Right atrium auricular region (tissue), 2 donors: ENCODE measurements at regions not wholly inside any gene's neighbourhood (a gene's known extent, or its start where the extent isn't known, plus 50 kb on each side); places are given as distances from the start of the nearest gene placed in this dataset.

Experiments used
- DNase-seq: peaks from one replicate; pipeline ENCODE4 v3.0.0-alpha.2; 2019; ENCODE audit warnings: low spot score
- H3K27ac ChIP-seq, 2 donors: fragments of 200-600 bp; sonication (generic); 1 replicate in 1 of 2; 2 replicates in 1 of 2; pipeline ENCODE4 v1.5.1; 2016 to 2019
- H3K27me3 ChIP-seq, 2 donors: fragments of 200-600 bp; sonication (generic); one replicate each; pipeline versions ENCODE4 v1.5.1 to v1.6.0; 2017 to 2019
- H3K36me3 ChIP-seq: fragments of 200-600 bp; sonication (generic); one replicate; pipeline ENCODE4 v1.5.1; 2016
- H3K4me1 ChIP-seq, 2 donors: fragments of 200-600 bp; sonication (generic); one replicate each; pipeline versions ENCODE4 v1.5.1 to v1.6.0; 2017 to 2019
- H3K4me3 ChIP-seq, 2 donors: fragments of 200-600 bp; sonication (generic); 1 replicate in 1 of 2; 2 replicates in 1 of 2; pipeline ENCODE4 v1.5.1; 2017 to 2019; ENCODE audit warnings: mild to moderate bottlenecking in 1 of 2, moderate library complexity in 1 of 2
- H3K9me3 ChIP-seq, 2 donors: fragments of 200-600 bp; sonication (generic); one replicate each; pipeline ENCODE4 v1.5.1; 2019
- TF ChIP-seq, protein P1 (sequence below), 2 donors: fragments of 200-600 bp; sonication (generic); IDR thresholded peaks; one replicate each; pipeline ENCODE4 v1.5.1; 2019; ENCODE audit warnings: antibody characterized with exemption in 2 of 2

DNA sequence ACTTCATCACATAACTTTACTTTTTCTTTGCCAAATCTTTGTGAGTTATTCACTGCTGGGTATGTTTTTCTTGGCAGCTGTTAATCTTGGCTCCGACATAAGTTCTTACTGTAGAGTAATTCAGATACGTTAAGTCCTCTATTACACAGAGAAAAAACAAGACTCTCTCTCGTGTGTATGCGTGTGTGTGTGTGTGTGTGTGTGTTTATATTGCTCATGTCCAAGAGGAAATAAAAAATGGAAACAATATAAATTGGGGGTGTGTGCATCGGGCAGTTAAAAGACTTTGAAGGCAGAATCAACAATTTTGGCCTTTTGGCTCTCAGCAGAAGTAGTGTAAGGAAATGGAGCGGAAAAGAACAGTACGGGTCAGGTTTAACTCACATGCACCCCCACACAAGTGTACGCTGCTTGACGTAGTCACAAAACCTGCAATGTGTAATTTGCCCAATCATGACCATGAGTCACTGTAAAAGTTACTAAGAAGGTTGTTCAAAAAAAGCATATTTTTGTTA, 67.2 kb upstream of the IFNE start:
- Histone ChIP-seq H3K27me3 (no peaks in the 10 kb centered on the region), H3K4me3 (no peak overlapping the region), H3K4me1 (no peaks in the 10 kb centered on the region), H3K9me3 (no peaks in the 10 kb centered on the region), H3K27ac (no peak overlapping the region), H3K36me3 (no peaks in the 10 kb centered on the region)
- DNase-seq: no peak
- TF ChIP-seq, protein P1, sequence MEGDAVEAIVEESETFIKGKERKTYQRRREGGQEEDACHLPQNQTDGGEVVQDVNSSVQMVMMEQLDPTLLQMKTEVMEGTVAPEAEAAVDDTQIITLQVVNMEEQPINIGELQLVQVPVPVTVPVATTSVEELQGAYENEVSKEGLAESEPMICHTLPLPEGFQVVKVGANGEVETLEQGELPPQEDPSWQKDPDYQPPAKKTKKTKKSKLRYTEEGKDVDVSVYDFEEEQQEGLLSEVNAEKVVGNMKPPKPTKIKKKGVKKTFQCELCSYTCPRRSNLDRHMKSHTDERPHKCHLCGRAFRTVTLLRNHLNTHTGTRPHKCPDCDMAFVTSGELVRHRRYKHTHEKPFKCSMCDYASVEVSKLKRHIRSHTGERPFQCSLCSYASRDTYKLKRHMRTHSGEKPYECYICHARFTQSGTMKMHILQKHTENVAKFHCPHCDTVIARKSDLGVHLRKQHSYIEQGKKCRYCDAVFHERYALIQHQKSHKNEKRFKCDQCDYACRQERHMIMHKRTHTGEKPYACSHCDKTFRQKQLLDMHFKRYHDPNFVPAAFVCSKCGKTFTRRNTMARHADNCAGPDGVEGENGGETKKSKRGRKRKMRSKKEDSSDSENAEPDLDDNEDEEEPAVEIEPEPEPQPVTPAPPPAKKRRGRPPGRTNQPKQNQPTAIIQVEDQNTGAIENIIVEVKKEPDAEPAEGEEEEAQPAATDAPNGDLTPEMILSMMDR (IDR thresholded peaks at IDR 0.05): no peak

DNA sequence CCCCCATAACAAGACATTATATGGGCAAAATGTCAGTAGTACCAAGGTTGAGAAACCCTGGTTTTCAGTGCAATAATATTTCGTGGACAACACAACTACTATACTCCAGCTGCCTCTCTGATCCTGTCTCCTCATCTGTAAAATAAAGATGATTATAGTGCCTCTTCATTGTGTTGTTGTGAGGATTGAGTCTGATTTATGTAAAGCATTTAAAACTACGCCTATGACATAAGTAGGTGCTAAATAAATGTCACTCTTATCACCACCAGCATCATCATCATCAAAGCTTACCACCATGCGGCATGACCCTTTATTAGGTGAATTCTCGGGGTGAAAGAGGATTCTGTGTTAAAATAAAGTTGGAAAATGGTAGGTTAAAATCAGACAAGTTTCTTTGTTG, 67.8 kb upstream of the IFNE start:
- Histone ChIP-seq H3K27ac (no peak overlapping the region), H3K4me3 (no peak overlapping the region), H3K4me1 (no peaks in the 10 kb centered on the region), H3K36me3 (no peaks in the 10 kb centered on the region), H3K27me3 (no peaks in the 10 kb centered on the region), H3K9me3 (no peaks in the 10 kb centered on the region)
- no peak for DNase-seq
- TF ChIP-seq, protein P1 (IDR thresholded peaks at IDR 0.05): no peak

DNA sequence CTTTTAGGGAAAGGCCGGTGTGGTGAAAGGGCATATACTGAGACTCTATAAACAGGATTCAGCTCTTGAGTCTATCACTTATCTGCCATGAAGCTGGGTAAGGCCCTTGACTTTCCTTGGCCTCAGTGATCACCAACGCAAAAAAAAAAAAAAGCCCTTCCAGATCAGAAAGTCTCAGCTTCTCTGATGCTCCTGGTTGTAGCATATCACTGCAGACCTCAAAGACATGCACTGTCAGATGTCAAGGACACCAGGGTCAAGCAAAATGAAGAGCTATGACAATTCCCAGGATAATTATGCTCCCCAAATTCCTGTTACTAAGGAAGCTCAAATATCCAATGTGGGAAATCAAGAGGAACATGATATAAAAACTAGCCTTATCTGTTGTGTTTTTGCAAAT, 68.3 kb upstream of the IFNE start:
- Histone ChIP-seq H3K27me3 (no peaks in the 10 kb centered on the region), H3K36me3 (no peaks in the 10 kb centered on the region), H3K4me3 (no peak overlapping the region), H3K27ac (no peak overlapping the region), H3K9me3 (no peaks in the 10 kb centered on the region), H3K4me1 (no peaks in the 10 kb centered on the region)
- TF ChIP-seq, protein P1 (IDR thresholded peaks at IDR 0.05): no peak
- no peak for DNase-seq

DNA sequence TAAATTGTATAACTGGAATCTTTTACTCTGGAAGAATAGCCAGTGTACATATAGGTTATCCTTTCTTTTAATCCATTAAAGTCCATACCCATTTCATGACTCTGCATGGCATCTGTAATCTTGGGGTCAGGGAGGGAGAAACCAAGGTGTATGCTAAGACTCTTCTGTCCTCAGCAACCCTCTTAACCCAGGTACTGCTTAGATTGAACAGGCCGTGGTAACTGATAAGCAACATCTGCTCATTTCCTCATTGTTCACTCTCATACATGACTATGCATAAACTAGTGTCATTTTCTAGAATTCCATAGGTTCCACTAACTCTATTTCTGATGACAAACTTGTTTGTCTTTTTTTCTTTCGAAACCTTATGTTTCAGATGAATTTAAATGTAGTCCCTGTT, 69.3 kb upstream of the IFNE start:
- DNase-seq: no peak
- no peaks in the 10 kb centered on the region for H3K9me3 ChIP-seq
- H3K27ac ChIP-seq: no peak overlapping the region
- no peaks in the 10 kb centered on the region for H3K27me3 ChIP-seq
- no peak overlapping the region for H3K4me3 ChIP-seq
- TF ChIP-seq, protein P1 (IDR thresholded peaks at IDR 0.05): no peak
- H3K4me1 ChIP-seq: no peaks in the 10 kb centered on the region
- H3K36me3 ChIP-seq: no peaks in the 10 kb centered on the region

DNA sequence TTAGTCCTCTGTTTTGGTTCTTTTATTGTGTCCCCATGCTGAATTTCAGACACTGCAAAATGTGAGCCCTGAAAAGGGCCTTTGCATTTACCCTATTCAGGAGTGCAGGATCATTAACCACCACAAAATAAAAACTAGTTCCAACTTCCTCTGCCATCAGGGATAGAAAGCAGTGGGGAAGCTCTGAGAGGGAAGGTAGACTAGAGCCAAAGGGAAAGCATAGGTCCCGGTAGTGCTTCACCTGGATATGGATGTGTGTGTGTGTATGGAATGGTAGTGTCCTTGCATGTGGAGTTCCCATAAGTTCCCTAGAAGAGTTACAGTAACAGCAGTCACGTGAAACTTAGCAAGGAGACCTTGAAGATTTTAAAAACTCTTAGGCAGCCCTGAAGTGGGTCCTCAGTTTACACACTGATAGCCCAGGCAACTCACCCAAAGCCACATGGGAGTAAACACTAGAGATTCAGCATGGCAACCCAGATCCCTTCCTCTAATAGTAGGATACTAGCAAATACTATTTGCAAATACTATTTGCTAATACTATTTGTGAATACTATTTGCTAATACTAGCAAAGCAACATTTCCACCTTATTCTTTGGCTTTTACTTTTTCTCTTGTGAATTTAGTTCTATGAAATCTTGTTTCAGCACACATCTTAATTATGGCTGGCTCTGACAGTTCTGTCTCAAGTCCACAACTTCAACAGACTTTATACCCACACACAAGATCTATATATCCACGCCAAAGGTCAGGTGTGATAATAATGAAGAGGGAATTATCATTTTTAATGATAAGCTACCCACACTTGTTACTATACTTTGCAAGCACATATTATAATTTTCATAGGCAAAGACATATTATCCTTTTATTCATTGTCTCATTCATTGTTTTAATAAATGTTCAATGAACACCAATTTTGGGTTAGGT, 70.4 kb upstream of the IFNE start:
- Histone ChIP-seq H3K27ac (no peak overlapping the region), H3K27me3 (no peaks in the 10 kb centered on the region), H3K4me1 (no peaks in the 10 kb centered on the region), H3K9me3 (no peaks in the 10 kb centered on the region), H3K4me3 (no peak overlapping the region), H3K36me3 (no peaks in the 10 kb centered on the region)
- TF ChIP-seq, protein P1 (IDR thresholded peaks at IDR 0.05): no peak
- DNase-seq: no peak
